Pancreas (tissue), 10 donors: ENCODE measurements at regions not wholly inside any gene's neighbourhood (a gene's known extent, or its start where the extent isn't known, plus 50 kb on each side); places are given as distances from the start of the nearest gene placed in this dataset.
A peak's percentile ranks its signal among the peaks of the same experiment; 100 is the strongest.

ENCODE experiments used
- ATAC-seq, 4 donors: fragments of 200-7000 bp; cut with Tn5 transposase; one replicate each; pipeline versions ENCODE4 v1.8.0 to v1.9.1; 2020; ENCODE audit warnings: mild to moderate bottlenecking in 4 of 4, moderate library complexity in 4 of 4
- DNase-seq, 6 donors: peaks; one replicate each; pipeline ENCODE4 v3.0.0-alpha.2; 2020
- FAIRE-seq: peaks from 2 replicates; lab custom pipeline; 2012; peaks lifted over from hg19 to GRCh38; lab: Jason Lieb, UNC
- H3K27ac ChIP-seq, 4 donors: fragments of 200-600 bp; sonication (generic); 1 replicate in 3 of 4; 2 replicates in 1 of 4; pipeline versions ENCODE4 v1.5.0 to v1.8.0; 2020
- H3K27me3 ChIP-seq, 4 donors: fragments of 200-600 bp; one replicate each; pipeline ENCODE4 v1.8.0; 2021
- H3K36me3 ChIP-seq, 3 donors: fragments of 200-600 bp; sonication (generic) in 1 of 3; one replicate each; pipeline versions ENCODE4 v1.5.0 to v1.8.0; 2020 to 2021
- H3K4me1 ChIP-seq, 3 donors: fragments of 200-600 bp; one replicate each; pipeline ENCODE4 v1.8.0; 2021
- H3K4me3 ChIP-seq, 4 donors: fragments of 200-600 bp; sonication (generic) in 2 of 4; one replicate each; pipeline versions ENCODE4 v1.5.0 to v1.8.0; 2020 to 2021
- H3K9me3 ChIP-seq, 4 donors: fragments of 200-600 bp; one replicate each; pipeline ENCODE4 v1.8.0; 2021
- WGBS, 2 donors: extraction: QIAGEN DNeasy Blood & Tissue Kit; methylation state at CpG; one replicate each; pipeline ENCODE4 v1.1.7; 2013; 5-methylcytosine and 5-hydroxymethylcytosine counted together
- intact Hi-C, 3 donors: fragments of 100-400 bp; cut with DNase I; formaldehyde crosslinking; loops; one replicate each; pipeline versions ENCODE4 v1.11.1 to v1.14.2; 2022
- TF ChIP-seq, protein P1 (sequence below), 4 donors: fragments of 200-600 bp; sonication (generic) in 3 of 4; IDR thresholded peaks; one replicate each; pipeline versions ENCODE4 v1.5.0 to v1.8.0; 2021; ENCODE audit warnings: antibody characterized with exemption in 4 of 4
- donor health status: healthy with polysubstance abuse.
- donor health status: DM: no; HTN: no; CAD: no; lungs with moderate emphysema.
- donor health status: DM: no; HTN: no; CAD: no.
- donor health status: control.
- donor health status: control.
- donor health status: Bipolar disorder and iron deficiency.
- donor health status: DM: yes; HTN: yes; CAD: no.
- donor health status: DM: no; HTN: no; CAD: no.
- donor health status: DM: no; HTN: no; CAD: no.
- donor health status: DM: yes; HTN: yes; CAD: no.

GRCh38 chr20:52318651-52319050 lies 127.1 kb upstream of the ZFP64 start:
- DNase-seq (no peak), ATAC-seq (no peak), FAIRE-seq (no peak)
- Histone ChIP-seq H3K9me3 (no peaks in the 10 kb centered on the region), H3K4me1 (no peaks in the 10 kb centered on the region), H3K36me3 (no peaks in the 10 kb centered on the region), H3K27me3 (peaks cover 0 to 3% (median 0%) of the 10 kb centered on the region in 4 donors), H3K4me3 (no peak overlapping the region), H3K27ac (no peak overlapping the region)
- intact Hi-C loops = loop anchor here in 1 of 3 donors (10.0 kb wide), 1 partner anchor 1226 kb away; no protein-coding TSS in a partner anchor
- 50 to 59% methylated on average over 6 of the region's 6 CpGs for WGBS, 2 donors
- TF ChIP-seq, protein P1, sequence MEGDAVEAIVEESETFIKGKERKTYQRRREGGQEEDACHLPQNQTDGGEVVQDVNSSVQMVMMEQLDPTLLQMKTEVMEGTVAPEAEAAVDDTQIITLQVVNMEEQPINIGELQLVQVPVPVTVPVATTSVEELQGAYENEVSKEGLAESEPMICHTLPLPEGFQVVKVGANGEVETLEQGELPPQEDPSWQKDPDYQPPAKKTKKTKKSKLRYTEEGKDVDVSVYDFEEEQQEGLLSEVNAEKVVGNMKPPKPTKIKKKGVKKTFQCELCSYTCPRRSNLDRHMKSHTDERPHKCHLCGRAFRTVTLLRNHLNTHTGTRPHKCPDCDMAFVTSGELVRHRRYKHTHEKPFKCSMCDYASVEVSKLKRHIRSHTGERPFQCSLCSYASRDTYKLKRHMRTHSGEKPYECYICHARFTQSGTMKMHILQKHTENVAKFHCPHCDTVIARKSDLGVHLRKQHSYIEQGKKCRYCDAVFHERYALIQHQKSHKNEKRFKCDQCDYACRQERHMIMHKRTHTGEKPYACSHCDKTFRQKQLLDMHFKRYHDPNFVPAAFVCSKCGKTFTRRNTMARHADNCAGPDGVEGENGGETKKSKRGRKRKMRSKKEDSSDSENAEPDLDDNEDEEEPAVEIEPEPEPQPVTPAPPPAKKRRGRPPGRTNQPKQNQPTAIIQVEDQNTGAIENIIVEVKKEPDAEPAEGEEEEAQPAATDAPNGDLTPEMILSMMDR (IDR thresholded peaks at IDR 0.05) = no peak

DNA sequence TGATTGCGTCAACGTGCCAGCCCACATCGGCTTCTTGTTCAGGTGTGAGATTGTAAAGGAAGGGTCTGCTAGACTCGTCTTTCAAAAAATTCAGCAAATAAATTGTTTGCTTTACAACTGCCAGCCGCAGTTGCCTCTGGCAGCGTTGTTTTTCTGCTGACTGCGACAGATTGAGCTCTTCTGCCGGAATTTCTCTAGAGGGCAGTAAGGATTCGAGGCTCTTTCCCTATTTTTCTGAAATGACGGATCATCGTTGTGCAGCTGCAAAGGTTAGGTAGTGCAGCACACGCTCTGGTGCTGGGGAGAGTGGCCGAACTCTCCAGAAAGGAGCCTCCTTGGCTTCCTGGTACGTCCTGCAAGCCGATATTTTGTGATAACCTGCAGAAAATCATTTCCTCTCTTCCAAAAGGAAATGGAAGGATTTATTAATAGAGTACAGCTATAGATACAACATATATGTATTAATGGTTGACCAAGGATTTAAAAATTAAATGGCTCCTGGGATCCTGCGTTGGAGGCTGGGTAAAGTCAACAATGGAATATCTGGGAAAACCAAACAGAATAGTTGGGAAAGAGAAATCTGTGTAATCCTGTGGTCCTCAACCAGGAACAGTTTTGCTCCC lies 121.9 kb upstream of the ZFP64 start:
- Histone ChIP-seq H3K4me1 (no peaks in the 10 kb centered on the region), H3K27me3 (peaks cover 0 to 3% (median 0%) of the 10 kb centered on the region in 4 donors), H3K36me3 (no peaks in the 10 kb centered on the region), H3K9me3 (no peaks in the 10 kb centered on the region), H3K27ac (no peak overlapping the region), H3K4me3 (no peak overlapping the region)
- no peak for FAIRE-seq
- ATAC-seq = peak in 3 of 4 donors; percentile 79 to 89 (median 82)
- intact Hi-C loops = loop anchor here in 2 of 3 donors (5.0 to 10.0 kb wide), 2 partner anchors 1231 to 1234 kb away; no protein-coding TSS in a partner anchor
- peak in 1 of 6 donors; percentile 25 for DNase-seq
- WGBS, 2 donors = 8% methylated on average over 16 of the region's 16 CpGs
- TF ChIP-seq, protein P1 (IDR thresholded peaks at IDR 0.05) = peak in 1 of 4 donors; percentile 12

DNA sequence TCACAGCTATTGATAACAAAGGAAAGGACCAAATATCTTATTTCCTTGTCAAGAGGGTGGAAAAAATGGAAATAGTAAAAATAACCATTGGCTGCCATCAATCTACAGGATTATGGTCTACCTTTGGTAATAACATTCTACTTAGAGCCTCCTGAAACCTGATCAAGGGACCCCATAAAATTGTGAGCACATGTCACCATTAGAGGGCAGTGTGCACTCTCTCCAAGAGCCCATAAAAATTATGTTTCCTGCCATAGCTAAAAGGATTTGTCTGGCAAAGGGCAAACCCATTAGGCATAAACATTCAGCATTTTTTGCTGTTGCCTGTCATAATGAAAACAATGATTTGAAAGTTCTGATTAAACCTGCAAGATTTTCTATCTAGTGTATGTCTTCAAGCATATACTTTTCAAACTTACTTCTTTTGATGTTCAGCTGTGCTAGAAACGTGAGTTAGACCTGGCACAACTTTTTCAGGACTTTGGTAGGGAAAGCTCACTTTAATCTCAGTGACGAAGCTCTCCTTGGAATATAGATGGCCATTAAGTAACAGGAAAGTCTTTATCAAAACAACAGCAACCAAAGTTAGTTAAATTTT lies 120.7 kb upstream of the ZFP64 start:
- Histone ChIP-seq H3K36me3 (no peaks in the 10 kb centered on the region), H3K27ac (no peak overlapping the region), H3K4me1 (no peaks in the 10 kb centered on the region), H3K4me3 (no peak overlapping the region), H3K27me3 (peaks cover 0 to 3% (median 0%) of the 10 kb centered on the region in 4 donors), H3K9me3 (no peaks in the 10 kb centered on the region)
- TF ChIP-seq, protein P1 (IDR thresholded peaks at IDR 0.05) = peak; percentile 34 to 74 (median 66)
- ATAC-seq (peak; percentile 46 to 89 (median 86)), DNase-seq (peak in 3 of 6 donors; percentile 16 to 46 (median 16)), FAIRE-seq (peak; percentile 54)
- intact Hi-C loops = loop anchor here in 2 of 3 donors (5.0 to 10.0 kb wide), 2 partner anchors 1233 to 1235 kb away; no protein-coding TSS in a partner anchor
- 46 to 55% methylated on average over 2 of the region's 2 CpGs for WGBS, 2 donors

GRCh38 chr20:52311209-52311794 lies 119.7 kb upstream of the ZFP64 start:
- H3K27ac ChIP-seq = no peak overlapping the region
- DNase-seq (no peak), FAIRE-seq (no peak), ATAC-seq (no peak)
- no peaks in the 10 kb centered on the region for H3K4me1 ChIP-seq
- peaks cover 0 to 3% (median 0%) of the 10 kb centered on the region in 4 donors for H3K27me3 ChIP-seq
- TF ChIP-seq, protein P1 (IDR thresholded peaks at IDR 0.05) = no peak
- H3K36me3 ChIP-seq = no peaks in the 10 kb centered on the region
- no peak overlapping the region for H3K4me3 ChIP-seq
- no peaks in the 10 kb centered on the region for H3K9me3 ChIP-seq
- 60 to 73% methylated on average over 8 of the region's 8 CpGs for WGBS, 2 donors
- intact Hi-C loops = loop anchor here in 2 of 3 donors (5.0 to 10.0 kb wide), 2 partner anchors 1233 to 1236 kb away; no protein-coding TSS in a partner anchor
